Neutrophil (primary cell): ENCODE measurements at regions not wholly inside any gene's neighbourhood (a gene's known extent, or its start where the extent isn't known, plus 50 kb on each side); places are given as distances from the start of the nearest gene placed in this dataset.

Experiments used
- H3K27ac ChIP-seq: fragments of 200-600 bp; sonication (generic); 2 replicates; pipeline ENCODE4 v1.5.1; 2016; ENCODE audit warnings: mild to moderate bottlenecking, moderate library complexity
- H3K27me3 ChIP-seq: fragments of 200-600 bp; sonication (generic); 2 replicates; pipeline ENCODE4 v1.6.0; 2016; ENCODE audit warnings: mild to moderate bottlenecking
- H3K36me3 ChIP-seq: fragments of 200-600 bp; sonication (generic); 2 replicates; pipeline ENCODE4 v1.5.1; 2017
- H3K4me1 ChIP-seq, 2 experiments: fragments of 200-600 bp in 1 of 2; sonication (generic) in 1 of 2; 1 replicate in 1 of 2; 2 replicates in 1 of 2; pipeline versions ENCODE4 v1.5.1 to v1.6.1; 2013 to 2016; ENCODE audit warnings: low read depth in 1 of 2, low read length in 1 of 2, mild to moderate bottlenecking in 1 of 2, moderate library complexity in 1 of 2; ENCODE audit not compliant: control insufficient read depth in 1 of 2, insufficient read depth in 1 of 2
- H3K4me3 ChIP-seq, 2 experiments: fragments of 200-600 bp in 1 of 2; sonication (generic) in 1 of 2; 1 replicate in 1 of 2; 2 replicates in 1 of 2; pipeline ENCODE4 v1.5.1; 2013 to 2016; ENCODE audit warnings: low read depth in 1 of 2, low read length in 1 of 2, mild to moderate bottlenecking in 1 of 2, moderate library complexity in 1 of 2
- H3K9me3 ChIP-seq: fragments of 200-600 bp; sonication (generic); 2 replicates; pipeline ENCODE4 v1.5.1; 2016
- TF ChIP-seq, protein P1 (sequence below): fragments of 200-600 bp; sonication (generic); IDR thresholded peaks from 2 replicates; pipeline ENCODE4 v1.5.1; 2016; ENCODE audit warnings: antibody characterized with exemption

DNA sequence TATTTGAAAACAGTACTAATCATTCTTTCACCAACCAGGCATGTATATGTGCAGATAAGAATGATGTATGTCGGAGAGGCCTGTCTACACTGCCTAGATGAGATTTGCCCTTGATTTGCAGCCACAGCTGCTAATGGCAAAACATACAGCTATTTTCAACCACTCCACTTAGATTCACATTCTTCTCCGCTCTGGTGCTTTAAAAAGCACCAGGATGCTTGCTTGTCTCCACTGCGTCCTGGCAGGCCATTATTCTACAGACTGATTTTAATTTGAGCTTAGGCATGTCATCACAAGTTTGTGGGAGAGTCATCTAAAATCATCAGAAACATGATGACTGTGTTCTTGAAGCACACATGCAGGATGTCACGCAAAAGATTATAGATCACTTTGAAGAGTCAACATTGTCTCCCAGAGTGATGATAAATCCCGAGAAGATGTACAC, 119.0 kb upstream of the NRIP1 start:
- TF ChIP-seq, protein P1, sequence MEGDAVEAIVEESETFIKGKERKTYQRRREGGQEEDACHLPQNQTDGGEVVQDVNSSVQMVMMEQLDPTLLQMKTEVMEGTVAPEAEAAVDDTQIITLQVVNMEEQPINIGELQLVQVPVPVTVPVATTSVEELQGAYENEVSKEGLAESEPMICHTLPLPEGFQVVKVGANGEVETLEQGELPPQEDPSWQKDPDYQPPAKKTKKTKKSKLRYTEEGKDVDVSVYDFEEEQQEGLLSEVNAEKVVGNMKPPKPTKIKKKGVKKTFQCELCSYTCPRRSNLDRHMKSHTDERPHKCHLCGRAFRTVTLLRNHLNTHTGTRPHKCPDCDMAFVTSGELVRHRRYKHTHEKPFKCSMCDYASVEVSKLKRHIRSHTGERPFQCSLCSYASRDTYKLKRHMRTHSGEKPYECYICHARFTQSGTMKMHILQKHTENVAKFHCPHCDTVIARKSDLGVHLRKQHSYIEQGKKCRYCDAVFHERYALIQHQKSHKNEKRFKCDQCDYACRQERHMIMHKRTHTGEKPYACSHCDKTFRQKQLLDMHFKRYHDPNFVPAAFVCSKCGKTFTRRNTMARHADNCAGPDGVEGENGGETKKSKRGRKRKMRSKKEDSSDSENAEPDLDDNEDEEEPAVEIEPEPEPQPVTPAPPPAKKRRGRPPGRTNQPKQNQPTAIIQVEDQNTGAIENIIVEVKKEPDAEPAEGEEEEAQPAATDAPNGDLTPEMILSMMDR = no peak
- Histone ChIP-seq H3K9me3 (no peaks in the 10 kb centered on the region), H3K36me3 (no peaks in the 10 kb centered on the region), H3K4me3 (no peak overlapping the region), H3K4me1 (no peaks in the 10 kb centered on the region), H3K27ac (no peak overlapping the region), H3K27me3 (no peaks in the 10 kb centered on the region)

DNA sequence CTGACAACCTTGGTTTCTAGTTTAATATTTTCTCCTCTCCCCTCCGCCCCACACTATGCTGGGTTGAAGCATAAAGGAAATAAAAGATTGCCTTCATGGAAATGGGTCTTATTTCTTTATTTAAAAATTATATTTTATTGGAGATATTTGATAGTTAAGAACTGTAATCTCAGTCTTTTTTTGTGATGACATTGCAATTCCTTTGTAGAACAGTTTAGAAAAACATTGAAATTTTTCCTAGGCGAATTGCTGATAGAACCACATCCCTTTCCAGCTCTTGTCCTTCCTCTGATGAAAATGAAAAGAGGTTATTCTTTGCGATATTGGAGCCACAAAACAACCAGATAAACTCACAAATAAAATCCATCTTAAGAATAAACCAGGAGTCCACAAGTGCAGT, 125.6 kb upstream of the NRIP1 start:
- Histone ChIP-seq H3K36me3 (no peaks in the 10 kb centered on the region), H3K4me1 (no peaks in the 10 kb centered on the region), H3K27ac (no peak overlapping the region), H3K9me3 (no peaks in the 10 kb centered on the region), H3K4me3 (no peak overlapping the region), H3K27me3 (no peaks in the 10 kb centered on the region)
- TF ChIP-seq, protein P1 = no peak

DNA sequence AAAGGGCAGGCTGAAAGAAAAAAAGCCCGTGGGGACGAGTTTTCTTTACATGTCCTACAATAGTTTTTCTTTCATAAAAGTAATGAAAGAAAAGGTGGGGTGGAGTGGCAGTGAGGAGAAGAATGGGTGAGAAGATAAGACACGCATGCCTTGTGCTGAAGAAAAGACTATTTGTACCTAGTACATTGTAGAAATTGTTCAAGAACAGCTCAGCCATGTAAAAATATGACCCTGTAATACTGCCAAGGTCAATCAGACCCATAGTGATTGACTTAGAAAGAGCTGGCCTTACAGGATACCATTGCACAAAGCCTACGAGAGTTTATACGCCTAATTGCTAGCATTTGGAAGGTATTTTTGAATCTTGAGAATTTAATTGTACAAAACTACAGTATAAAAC, 126.0 kb upstream of the NRIP1 start:
- TF ChIP-seq, protein P1 = no peak
- Histone ChIP-seq H3K4me3 (no peak overlapping the region), H3K9me3 (no peaks in the 10 kb centered on the region), H3K4me1 (no peaks in the 10 kb centered on the region), H3K27ac (no peak overlapping the region), H3K36me3 (no peaks in the 10 kb centered on the region), H3K27me3 (no peaks in the 10 kb centered on the region)

DNA sequence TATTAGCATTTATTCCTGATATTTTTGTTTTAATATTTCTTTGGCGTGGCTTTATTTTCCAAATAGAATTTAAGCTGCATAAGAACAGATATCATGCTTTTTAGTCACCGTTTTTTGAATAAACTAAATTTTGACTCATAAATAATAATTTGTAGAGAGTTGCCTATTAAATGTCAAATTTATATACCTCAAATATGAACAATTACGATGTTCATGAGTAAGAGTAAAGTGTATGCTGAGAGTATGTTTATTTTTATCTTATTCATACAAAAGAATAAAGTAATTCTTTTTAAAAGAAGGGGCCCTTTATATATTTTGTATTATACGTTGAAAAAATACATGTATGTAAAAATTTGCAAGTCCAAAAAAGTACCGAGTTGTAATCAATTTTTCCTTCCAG, 126.5 kb upstream of the NRIP1 start:
- no peaks in the 10 kb centered on the region for H3K4me1 ChIP-seq
- H3K4me3 ChIP-seq = no peak overlapping the region
- H3K9me3 ChIP-seq = no peaks in the 10 kb centered on the region
- no peaks in the 10 kb centered on the region for H3K27me3 ChIP-seq
- no peaks in the 10 kb centered on the region for H3K36me3 ChIP-seq
- TF ChIP-seq, protein P1 = no peak
- no peak overlapping the region for H3K27ac ChIP-seq

DNA sequence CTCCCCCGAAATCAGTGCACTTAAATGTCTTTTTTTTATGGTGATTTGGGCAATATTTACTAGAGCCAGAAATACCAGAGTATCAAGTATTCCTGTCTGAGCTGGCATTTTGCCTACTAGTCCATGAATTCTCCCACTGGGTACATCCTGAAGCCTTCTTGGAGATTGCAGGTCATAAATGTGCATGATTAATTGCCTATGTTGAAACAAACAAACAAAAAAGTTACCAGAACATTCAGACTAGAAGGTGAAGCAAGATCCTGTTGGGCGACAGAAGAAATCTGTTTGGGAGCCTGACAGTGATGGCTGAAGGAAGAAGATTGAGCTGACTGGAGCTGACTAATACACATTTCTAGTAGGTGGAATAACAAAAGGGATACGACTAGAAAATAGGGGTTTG, 127.4 kb upstream of the NRIP1 start:
- Histone ChIP-seq H3K27me3 (no peaks in the 10 kb centered on the region), H3K36me3 (no peaks in the 10 kb centered on the region), H3K27ac (no peak overlapping the region), H3K4me3 (no peak overlapping the region), H3K9me3 (no peaks in the 10 kb centered on the region), H3K4me1 (no peaks in the 10 kb centered on the region)
- TF ChIP-seq, protein P1 = no peak

GRCh38 chr21:15193937-15194336, 129.1 kb upstream of the NRIP1 start:
- Histone ChIP-seq H3K9me3 (no peaks in the 10 kb centered on the region), H3K27me3 (no peaks in the 10 kb centered on the region), H3K4me3 (no peak overlapping the region), H3K27ac (no peak overlapping the region), H3K36me3 (no peaks in the 10 kb centered on the region), H3K4me1 (no peaks in the 10 kb centered on the region)
- TF ChIP-seq, protein P1 = no peak
